ENCODE measurements at regions not wholly inside any gene's neighbourhood (a gene's known extent, or its start where the extent isn't known, plus 50 kb on each side); places are given as distances from the start of the nearest gene placed in this dataset.

GRCh38 chr17:79144133-79144532, 69.5 kb downstream of the ENGASE start:
- no peak for FAIRE-seq
- intact Hi-C loops (cut with micrococcal nuclease): no loop called here

More at GRCh38 chr17:79144133-79144532, 69.5 kb downstream of the ENGASE start:
- H4K20me1 ChIP-seq (replicated peaks; ENCODE audit: control insufficient read depth, extremely low read depth, insufficient read depth, low read length): no peaks in the 10 kb centered on the region
- CTCF ChIA-PET: no interaction called here
- no peaks in the 10 kb centered on the region for H3K9me3 ChIP-seq (replicated peaks; ENCODE audit: control insufficient read depth, insufficient read depth, low read length)
- no peaks in the 10 kb centered on the region for H3K36me3 ChIP-seq (ENCODE audit: control insufficient read depth in 2 of 2, extremely low read depth in 1 of 2, insufficient read depth in 2 of 2, low read length in 2 of 2)
- dilution Hi-C loops (cut with MboI; ENCODE audit: extremely low pct_ligation_motif_present, low sequenced_read_pairs): no loop called here
- no peaks in the 10 kb centered on the region for H3K9me1 ChIP-seq (replicated peaks; ENCODE audit: control insufficient read depth, extremely low read depth, insufficient read depth, low read length)
- POLR2A ChIA-PET: no interaction called here
- H3K79me2 ChIP-seq (ENCODE audit: control insufficient read depth, insufficient read depth, low read length): no peaks in the 10 kb centered on the region
- no peak overlapping the region for H3K9ac ChIP-seq (replicated peaks; ENCODE audit: extremely low read depth, insufficient read depth, low read length)
- no peaks in the 10 kb centered on the region for H3K4me1 ChIP-seq (ENCODE audit: control insufficient read depth, extremely low read depth, insufficient read depth, low read length)
- no peak overlapping the region for H2AFZ ChIP-seq (ENCODE audit: low read depth, low read length)
- TF ChIP-seq, protein P1, sequence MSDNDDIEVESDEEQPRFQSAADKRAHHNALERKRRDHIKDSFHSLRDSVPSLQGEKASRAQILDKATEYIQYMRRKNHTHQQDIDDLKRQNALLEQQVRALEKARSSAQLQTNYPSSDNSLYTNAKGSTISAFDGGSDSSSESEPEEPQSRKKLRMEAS (IDR thresholded peaks at IDR 0.05; ENCODE audit: insufficient read depth, insufficient read length): no peak
- no peak for TF ChIP-seq FOS (IDR thresholded peaks at IDR 0.05; ENCODE audit: borderline replicate concordance, insufficient read depth, low read length)
- no peak for TF ChIP-seq POLR2AphosphoS5 (IDR thresholded peaks at IDR 0.05; ENCODE audit: insufficient read depth, low read depth, low read length)
- no peak for TF ChIP-seq GATA2 (IDR thresholded peaks at IDR 0.05; ENCODE audit: insufficient read depth, insufficient read length, low read depth, low read length)
- TF ChIP-seq CTCF (IDR thresholded peaks at IDR 0.05; ENCODE audit: extremely low read depth in 1 of 2, insufficient read depth in 1 of 2, low read depth in 1 of 2, low read length in 2 of 2): no peak
- TF ChIP-seq MYC (IDR thresholded peaks at IDR 0.05; ENCODE audit: low read depth, low read length): no peak
- TF ChIP-seq JUN (IDR thresholded peaks at IDR 0.05; ENCODE audit: borderline replicate concordance, insufficient read depth, insufficient read length, low read depth): no peak
- no peak for TF ChIP-seq POLR2A (IDR thresholded peaks at IDR 0.05; ENCODE audit: low read depth, low read length)
- no peak for TF ChIP-seq EZH2 (IDR thresholded peaks at IDR 0.05; ENCODE audit: borderline replicate concordance, low read depth, low read length, severe bottlenecking)
- no peak for DNase-seq (ENCODE audit: low read depth, low spot score)
- no TSS peak for BruUV-seq (replicated peaks)
- H3K27ac ChIP-seq (ENCODE audit: insufficient read depth, low read depth, low read length): no peak overlapping the region
- H3K27me3 ChIP-seq (ENCODE audit: control insufficient read depth in 2 of 2, insufficient read depth in 2 of 2, low read length in 2 of 2): no peaks in the 10 kb centered on the region
- H3K4me3 ChIP-seq (replicated peaks in 1 of 3; ENCODE audit: insufficient read depth in 1 of 3, low read depth in 1 of 3, low read length in 3 of 3): no peak overlapping the region
- H3K4me2 ChIP-seq (ENCODE audit: insufficient read depth, low read length): no peak overlapping the region
